HUES64 (cell line): ENCODE measurements at regions not wholly inside any gene's neighbourhood (a gene's known extent, or its start where the extent isn't known, plus 50 kb on each side); places are given as distances from the start of the nearest gene placed in this dataset.
A peak's percentile ranks its signal among the peaks of the same experiment; 100 is the strongest.

Source experiments
- H3K27ac ChIP-seq: 2 replicates; pipeline ENCODE4 v1.7.0; 2013; ENCODE audit warnings: low read depth, low read length, inconsistent platforms
- H3K27me3 ChIP-seq: 2 replicates; pipeline ENCODE4 v1.6.1; 2013; ENCODE audit warnings: mild to moderate bottlenecking, low read length; ENCODE audit not compliant: insufficient read depth
- H3K36me3 ChIP-seq: 2 replicates; pipeline ENCODE4 v1.6.1; 2013; ENCODE audit warnings: mild to moderate bottlenecking, low read length; ENCODE audit not compliant: insufficient read depth
- H3K4me1 ChIP-seq: 2 replicates; pipeline ENCODE4 v1.6.1; 2013; ENCODE audit warnings: mild to moderate bottlenecking, low read length, moderate library complexity; ENCODE audit not compliant: insufficient read depth
- H3K4me3 ChIP-seq: 2 replicates; pipeline ENCODE4 v1.5.1; 2013; ENCODE audit warnings: mild to moderate bottlenecking, low read length, moderate library complexity
- H3K9ac ChIP-seq: 2 replicates; pipeline ENCODE4 v1.6.1; 2013; ENCODE audit warnings: mild to moderate bottlenecking, low read depth, low read length
- H3K9me3 ChIP-seq: 2 replicates; pipeline ENCODE4 v1.6.1; 2013; ENCODE audit warnings: low read depth, low read length; ENCODE audit not compliant: insufficient read depth
- WGBS: fragments of 150-250, 120-280 bp; methylation state at CpG from one replicate; pipeline ENCODE4 v1.1.7; 2013; ENCODE audit warnings: missing lambda C conversion rate; 5-methylcytosine and 5-hydroxymethylcytosine counted together

DNA sequence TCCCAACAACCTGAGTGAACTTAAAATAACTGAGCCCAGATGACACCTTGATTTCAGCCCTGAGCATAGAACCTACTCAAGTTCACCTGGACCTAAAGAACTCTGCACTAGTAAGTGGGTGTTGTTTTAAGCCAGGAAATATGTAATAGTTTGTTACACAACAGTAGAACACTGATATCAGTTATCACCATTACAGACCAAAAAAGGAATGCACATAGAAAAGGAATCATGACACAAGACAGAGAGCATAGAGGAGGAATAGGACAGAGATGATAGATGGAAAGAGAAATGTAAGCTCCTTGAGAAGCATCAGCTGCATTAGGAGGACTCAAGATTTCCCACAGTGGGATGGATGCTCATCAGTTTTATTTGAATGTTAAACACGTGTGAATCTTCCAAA is 1096.9 kb upstream of the SEMA6A start:
- Histone ChIP-seq H3K4me1 (peaks cover 14% of the 10 kb centered on the region), H3K9ac (no peak overlapping the region), H3K9me3 (no peaks in the 10 kb centered on the region), H3K4me3 (no peak overlapping the region), H3K27me3 (no peaks in the 10 kb centered on the region), H3K36me3 (no peaks in the 10 kb centered on the region), H3K27ac (no peak overlapping the region)
- WGBS: 82% methylated on average over 1 of the region's 1 CpG

DNA sequence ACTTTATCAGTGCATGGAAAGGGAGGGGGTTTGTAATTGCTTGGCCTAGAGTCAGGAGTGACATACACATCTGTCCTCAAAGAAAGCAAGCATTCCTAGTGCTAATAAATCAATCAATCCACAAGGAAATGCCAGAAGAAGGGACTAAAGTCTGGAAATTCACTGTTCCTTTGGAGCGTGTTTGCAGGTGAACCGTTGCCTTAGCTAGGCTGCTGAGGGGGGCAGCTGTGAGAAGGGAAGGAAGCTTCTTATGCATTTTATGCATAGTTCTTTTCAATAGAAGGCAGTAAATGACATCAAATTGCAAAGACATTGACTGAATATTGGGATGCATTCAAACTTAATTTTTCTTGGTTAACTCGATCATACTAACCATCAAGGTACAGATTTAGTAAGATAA is 1092.5 kb upstream of the SEMA6A start:
- Histone ChIP-seq H3K27me3 (no peaks in the 10 kb centered on the region), H3K9ac (peak overlapping the region; percentile 57), H3K27ac (peak overlapping the region; percentile 67; the same call in 1 of the 2 replicates), H3K9me3 (no peaks in the 10 kb centered on the region), H3K36me3 (no peaks in the 10 kb centered on the region), H3K4me3 (no peak overlapping the region), H3K4me1 (peaks cover 26% of the 10 kb centered on the region)
- 44% methylated on average over 3 of the region's 3 CpGs for WGBS

DNA sequence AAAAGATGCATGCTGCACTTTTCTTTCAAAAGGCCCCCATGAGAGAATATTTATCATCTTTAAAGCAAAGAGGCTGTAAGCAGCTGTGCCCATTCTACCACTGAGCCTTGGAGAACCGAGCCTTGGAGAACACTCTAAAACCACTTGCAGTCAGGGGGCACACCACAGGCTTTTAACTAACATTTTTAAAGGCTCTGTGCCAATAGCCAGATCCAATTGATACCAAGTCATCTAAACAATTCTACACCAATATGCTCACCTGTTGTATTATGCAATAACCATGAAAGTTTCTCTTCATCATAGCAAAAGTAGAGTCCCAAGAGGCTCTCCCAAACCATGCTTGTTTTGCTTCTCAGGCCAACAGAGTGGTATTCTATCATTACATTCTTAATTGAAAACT is 1090.5 kb upstream of the SEMA6A start:
- Histone ChIP-seq H3K4me1 (peaks cover 26% of the 10 kb centered on the region), H3K27me3 (no peaks in the 10 kb centered on the region), H3K9ac (no peak overlapping the region), H3K4me3 (no peak overlapping the region), H3K9me3 (no peaks in the 10 kb centered on the region), H3K36me3 (no peaks in the 10 kb centered on the region), H3K27ac (no peak overlapping the region)
- whole genome bisulfite sequencing: 89% methylated on average over 1 of the region's 1 CpG

DNA sequence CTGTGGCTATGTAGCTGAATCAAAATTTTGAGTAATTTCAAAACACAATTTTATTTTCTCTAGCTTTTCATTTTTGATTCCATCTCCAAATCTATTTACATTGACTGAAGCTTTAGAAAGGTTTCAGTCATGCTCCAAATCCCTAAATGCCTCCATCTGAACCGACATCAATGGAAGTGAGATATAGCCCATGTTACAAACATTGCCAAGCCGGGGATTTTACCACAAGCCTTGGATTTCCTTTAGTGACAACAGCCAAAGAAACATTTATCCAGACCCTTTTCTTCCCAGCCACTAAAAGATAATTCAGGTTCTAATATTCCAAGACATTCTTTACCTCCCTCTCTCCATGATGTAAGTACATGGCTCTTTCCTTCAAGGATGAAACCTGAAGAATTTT is 1087.7 kb upstream of the SEMA6A start:
- Histone ChIP-seq H3K4me1 (peaks cover 20% of the 10 kb centered on the region), H3K36me3 (no peaks in the 10 kb centered on the region), H3K4me3 (no peak overlapping the region), H3K27me3 (no peaks in the 10 kb centered on the region), H3K27ac (no peak overlapping the region), H3K9me3 (no peaks in the 10 kb centered on the region), H3K9ac (no peak overlapping the region)
- WGBS: 90% methylated on average over 2 of the region's 2 CpGs

DNA sequence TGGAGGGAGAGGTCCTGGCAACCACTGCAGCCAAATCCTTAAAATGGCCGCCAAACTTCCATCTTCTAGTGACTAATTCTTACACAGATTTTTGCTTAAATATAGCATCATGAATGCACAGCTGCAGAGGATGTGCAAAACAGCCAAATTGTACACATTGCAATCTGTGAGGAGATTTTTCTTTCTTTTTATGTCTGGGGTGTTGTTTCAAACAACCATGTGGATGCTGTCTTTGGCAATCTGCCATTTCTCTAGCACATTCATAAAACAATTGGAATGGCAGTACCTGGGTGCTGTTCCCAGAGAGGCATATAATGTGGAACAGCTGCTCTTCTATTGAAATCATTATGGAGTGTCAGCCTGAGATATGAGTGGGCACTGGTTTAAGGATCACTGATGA is 1082.9 kb upstream of the SEMA6A start:
- Histone ChIP-seq H3K9me3 (no peaks in the 10 kb centered on the region), H3K4me1 (no peaks in the 10 kb centered on the region), H3K9ac (no peak overlapping the region), H3K36me3 (no peaks in the 10 kb centered on the region), H3K27me3 (no peaks in the 10 kb centered on the region), H3K4me3 (no peak overlapping the region), H3K27ac (no peak overlapping the region)
- WGBS: 100% methylated on average over 1 of the region's 1 CpG

DNA sequence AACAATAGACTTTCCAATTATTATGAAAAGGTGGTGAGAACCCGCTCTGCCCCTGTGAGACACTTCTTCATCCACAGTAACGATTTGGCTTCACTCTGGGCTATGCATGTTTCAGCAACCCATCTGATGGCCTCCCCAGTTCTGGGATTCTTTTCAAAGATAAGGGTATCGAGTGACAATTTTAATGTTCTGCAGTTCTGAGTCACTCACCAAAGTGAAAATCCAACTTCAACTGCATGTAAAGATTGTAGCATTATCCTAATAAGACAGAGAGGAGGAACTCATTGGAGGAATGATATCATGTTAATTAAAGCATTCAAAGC is 1078.3 kb upstream of the SEMA6A start:
- 92% methylated on average over 3 of the region's 3 CpGs for WGBS
- no peak overlapping the region for H3K27ac ChIP-seq
- no peak overlapping the region for H3K9ac ChIP-seq
- no peaks in the 10 kb centered on the region for H3K27me3 ChIP-seq
- H3K36me3 ChIP-seq: no peaks in the 10 kb centered on the region
- no peak overlapping the region for H3K4me3 ChIP-seq
- no peaks in the 10 kb centered on the region for H3K4me1 ChIP-seq
- H3K9me3 ChIP-seq: no peaks in the 10 kb centered on the region

DNA sequence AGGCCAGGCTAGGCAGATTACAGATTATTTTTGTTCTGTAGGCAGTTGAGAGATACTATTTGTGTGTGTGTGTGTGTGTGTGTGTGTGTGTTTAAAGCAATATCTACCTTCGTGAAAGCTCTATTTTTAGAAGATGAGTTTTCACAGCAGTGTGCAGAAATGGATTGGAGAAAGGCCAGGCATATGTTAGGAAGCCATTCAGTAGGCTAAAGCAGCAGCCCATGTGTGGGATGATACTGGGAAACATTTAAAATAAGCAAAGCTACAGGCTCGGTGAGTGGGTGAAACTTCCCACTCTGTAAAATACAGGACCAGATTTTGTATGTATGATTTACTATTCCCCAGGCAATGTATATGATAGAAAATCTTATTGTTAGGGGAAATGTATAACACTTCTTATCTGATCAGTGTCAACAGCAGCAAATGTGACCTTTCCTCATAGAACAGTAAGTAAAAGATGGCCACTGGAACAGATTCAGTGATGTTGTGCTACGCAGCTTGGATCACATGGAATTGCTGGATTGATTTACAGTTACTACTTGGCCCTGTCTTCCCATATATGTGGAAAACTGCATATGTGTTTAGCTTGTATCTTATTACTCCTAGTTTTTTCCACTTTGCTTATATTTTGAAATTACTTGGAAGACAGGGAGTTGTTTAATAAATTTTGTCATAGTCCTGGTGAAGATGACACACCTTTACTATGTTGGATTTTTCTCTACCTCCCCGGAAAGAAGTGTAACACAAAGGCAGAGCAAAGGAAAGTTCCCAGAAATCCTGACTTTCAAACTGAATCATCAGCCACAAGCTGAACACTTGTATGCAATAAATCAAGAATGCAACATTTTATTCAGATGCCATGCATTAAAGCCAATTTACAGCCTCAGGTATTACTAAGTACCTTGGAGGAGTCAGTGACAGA is 1077.7 kb upstream of the SEMA6A start:
- Histone ChIP-seq H3K27ac (no peak overlapping the region), H3K4me3 (no peak overlapping the region), H3K36me3 (no peaks in the 10 kb centered on the region), H3K27me3 (no peaks in the 10 kb centered on the region), H3K9ac (no peak overlapping the region), H3K9me3 (no peaks in the 10 kb centered on the region), H3K4me1 (no peaks in the 10 kb centered on the region)
- 94% methylated on average over 4 of the region's 4 CpGs for WGBS

DNA sequence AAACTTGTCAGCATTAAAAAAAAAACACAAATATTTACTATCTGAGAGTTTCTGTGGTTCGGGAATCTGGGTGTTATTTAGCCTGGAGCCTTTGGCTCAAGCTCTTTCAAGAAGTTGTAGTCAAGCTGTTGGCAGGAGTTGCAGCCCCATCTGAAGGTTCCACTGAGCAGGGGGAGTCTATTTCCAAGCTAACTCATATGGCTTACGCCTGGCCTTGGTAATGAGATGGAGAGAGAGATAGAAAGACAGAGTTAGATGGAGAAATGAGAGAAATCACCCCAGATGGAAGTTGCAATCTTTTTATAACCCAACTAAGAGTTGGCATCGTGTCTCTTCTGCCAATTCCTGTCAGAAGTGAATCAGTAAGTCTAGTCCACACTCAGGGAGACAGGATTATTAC is 1075.2 kb upstream of the SEMA6A start:
- H3K9ac ChIP-seq: no peak overlapping the region
- no peaks in the 10 kb centered on the region for H3K36me3 ChIP-seq
- H3K4me1 ChIP-seq: no peaks in the 10 kb centered on the region
- H3K27me3 ChIP-seq: no peaks in the 10 kb centered on the region
- no peak overlapping the region for H3K27ac ChIP-seq
- H3K9me3 ChIP-seq: no peaks in the 10 kb centered on the region
- WGBS: 94% methylated on average over 3 of the region's 3 CpGs
- H3K4me3 ChIP-seq: no peak overlapping the region

DNA sequence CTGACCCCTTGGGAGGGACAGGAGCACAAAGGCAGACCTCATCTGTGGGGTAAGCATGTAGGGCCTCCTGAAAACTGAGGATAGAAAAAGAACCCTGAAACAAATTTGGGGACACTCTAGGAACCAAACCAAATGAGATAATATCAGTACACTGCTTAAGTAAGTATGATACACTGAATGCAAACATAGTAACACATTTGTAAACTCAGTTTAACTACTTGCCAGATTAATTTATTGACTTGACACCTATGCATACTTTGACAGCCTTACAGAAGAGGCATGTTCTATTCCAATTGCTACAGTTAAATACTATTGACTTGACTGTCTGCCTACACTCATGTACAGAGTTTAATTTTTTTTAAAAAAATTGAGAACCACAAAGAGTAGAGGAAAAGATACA is 1070.8 kb upstream of the SEMA6A start:
- no peaks in the 10 kb centered on the region for H3K4me1 ChIP-seq
- H3K27me3 ChIP-seq: no peaks in the 10 kb centered on the region
- H3K9ac ChIP-seq: no peak overlapping the region
- no peaks in the 10 kb centered on the region for H3K9me3 ChIP-seq
- no peak overlapping the region for H3K4me3 ChIP-seq
- H3K36me3 ChIP-seq: no peaks in the 10 kb centered on the region
- H3K27ac ChIP-seq: no peak overlapping the region

DNA sequence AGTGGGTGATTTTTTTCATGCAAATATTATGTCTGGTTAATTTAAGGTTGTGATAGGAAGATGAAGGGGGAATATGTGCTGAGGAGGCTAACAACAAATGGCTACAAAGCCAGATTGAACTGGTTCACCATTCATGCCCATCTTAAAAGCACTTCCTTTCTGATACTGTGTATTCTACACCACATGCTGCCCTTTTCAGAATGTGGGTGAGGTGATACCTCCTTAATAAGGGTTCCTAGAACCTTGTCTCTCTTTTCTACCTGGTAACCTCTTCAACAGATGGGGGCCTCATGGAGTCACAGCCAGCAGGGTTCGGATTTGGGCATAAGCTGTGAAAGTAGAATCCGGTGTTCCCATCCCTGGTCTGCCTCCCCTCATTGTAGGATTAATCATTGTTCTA is 1064.0 kb upstream of the SEMA6A start:
- 57% methylated on average over 1 of the region's 2 CpGs for WGBS
- Histone ChIP-seq H3K9ac (no peak overlapping the region), H3K4me1 (no peaks in the 10 kb centered on the region), H3K4me3 (no peak overlapping the region), H3K27ac (no peak overlapping the region), H3K27me3 (no peaks in the 10 kb centered on the region), H3K9me3 (no peaks in the 10 kb centered on the region), H3K36me3 (no peaks in the 10 kb centered on the region)

DNA sequence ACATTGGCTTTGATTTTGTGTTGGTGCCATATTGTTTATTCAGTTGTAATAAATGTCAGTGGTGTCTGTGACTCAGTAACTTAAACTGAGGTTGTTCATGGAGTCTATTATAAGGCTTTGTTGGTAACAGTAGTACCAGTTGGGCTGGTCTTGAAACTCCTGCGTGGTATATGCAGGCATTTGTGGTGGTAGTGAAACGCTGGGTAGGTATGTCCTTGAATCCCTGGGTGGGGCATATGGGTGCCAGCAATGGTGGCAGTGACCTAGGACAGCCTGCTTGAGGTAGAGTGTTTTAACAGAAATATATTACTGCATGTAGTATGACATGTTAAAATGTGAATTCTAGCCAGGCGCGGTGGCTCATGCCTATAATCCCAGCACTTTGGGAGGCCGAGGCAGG is 1058.5 kb upstream of the SEMA6A start:
- Histone ChIP-seq H3K9me3 (no peaks in the 10 kb centered on the region), H3K27ac (no peak overlapping the region)
- 93% methylated on average over 5 of the region's 5 CpGs for WGBS

DNA sequence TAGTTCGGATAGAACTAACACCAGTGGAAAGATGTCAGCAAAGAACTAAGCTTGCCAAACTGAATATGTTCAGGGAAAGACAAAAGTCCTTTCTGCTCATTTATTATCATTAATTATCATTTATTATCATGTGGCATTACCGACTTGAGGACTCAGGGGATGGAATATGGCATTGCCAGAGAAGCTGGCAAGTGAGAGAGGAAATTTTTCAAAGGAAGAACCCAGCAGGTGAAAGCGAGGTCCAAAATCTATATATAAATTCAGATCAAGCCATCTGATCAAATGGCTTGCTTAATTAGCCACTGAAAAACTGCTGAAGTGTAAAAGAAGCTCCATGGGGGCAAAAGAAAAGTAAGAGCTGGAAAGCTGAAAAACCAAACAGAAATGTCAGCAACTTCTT is 1049.6 kb upstream of the SEMA6A start:
- Histone ChIP-seq H3K27ac (no peak overlapping the region), H3K4me3 (no peak overlapping the region), H3K36me3 (no peaks in the 10 kb centered on the region), H3K27me3 (no peaks in the 10 kb centered on the region), H3K4me1 (no peaks in the 10 kb centered on the region), H3K9ac (no peak overlapping the region), H3K9me3 (0 out of 2 replicates have a peak, but pooled peaks cover 6% of the 10 kb centered on the region)
- 90% methylated on average over 3 of the region's 3 CpGs for WGBS

More for the DNA sequence above, 1058.5 kb upstream of the SEMA6A start:
- no peaks in the 10 kb centered on the region for H3K36me3 ChIP-seq
- no peak overlapping the region for H3K4me3 ChIP-seq
- H3K27me3 ChIP-seq: no peaks in the 10 kb centered on the region
- no peaks in the 10 kb centered on the region for H3K4me1 ChIP-seq
- no peak overlapping the region for H3K9ac ChIP-seq
